HTR-8/SVneo (cell line): ENCODE measurements at regions not wholly inside any gene's neighbourhood (a gene's known extent, or its start where the extent isn't known, plus 50 kb on each side); places are given as distances from the start of the nearest gene placed in this dataset.
"Not testable (repeated sequence)": the region's sequence is repeated elsewhere in the genome, so short reads cannot be mapped to it uniquely, and the experiment has no call there.

Source experiments
- DNase-seq: peaks from one replicate; pipeline ENCODE4 v3.0.0; 2011; ENCODE audit warnings: low spot score, mixed read lengths; ENCODE audit not compliant: insufficient read length
- FAIRE-seq: peaks from 2 replicates; lab custom pipeline; 2011; peaks lifted over from hg19 to GRCh38; lab: Jason Lieb, UNC

DNA sequence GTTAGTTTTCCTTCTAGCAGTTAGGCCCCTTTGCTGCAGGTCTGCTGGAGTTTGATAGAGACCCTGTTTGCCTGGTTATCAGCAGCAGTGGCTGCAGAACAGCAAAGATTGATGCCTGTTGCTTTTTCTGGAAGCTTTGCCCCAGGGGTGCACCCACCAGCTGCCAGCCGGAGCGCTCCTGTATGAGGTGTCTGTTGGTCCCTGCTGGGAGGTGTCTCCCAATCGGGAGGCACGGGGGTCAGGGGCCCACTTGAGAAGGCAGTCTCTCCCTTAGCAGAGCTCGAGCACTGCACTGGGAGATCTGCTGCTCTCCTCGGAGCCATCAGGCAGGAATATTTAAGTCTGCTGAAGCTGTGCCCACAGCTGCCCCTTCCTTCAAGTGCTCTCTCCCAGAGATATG, 825.3 kb upstream of the GRM7 start:
- DNase-seq: no peak
- no peak for FAIRE-seq

DNA sequence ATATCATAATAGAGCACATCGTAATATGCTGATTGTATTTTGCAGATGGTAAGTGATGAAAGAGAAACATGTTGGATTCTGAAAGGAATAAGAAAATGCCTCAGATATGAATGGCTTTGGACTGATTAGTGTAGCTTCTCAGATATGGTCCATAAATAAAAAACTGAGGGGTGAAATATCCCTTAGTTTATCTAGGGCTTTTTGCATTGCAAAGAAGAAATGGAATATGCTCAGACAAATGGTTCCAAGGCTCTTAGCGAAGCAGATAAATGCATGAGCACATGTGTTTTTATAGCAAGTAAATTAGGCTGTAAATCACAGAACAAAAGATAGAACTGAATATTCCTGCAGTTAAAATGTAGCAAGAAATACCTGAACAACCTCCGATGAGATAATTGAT, 820.9 kb upstream of the GRM7 start:
- DNase-seq (no peak), FAIRE-seq (no peak)

DNA sequence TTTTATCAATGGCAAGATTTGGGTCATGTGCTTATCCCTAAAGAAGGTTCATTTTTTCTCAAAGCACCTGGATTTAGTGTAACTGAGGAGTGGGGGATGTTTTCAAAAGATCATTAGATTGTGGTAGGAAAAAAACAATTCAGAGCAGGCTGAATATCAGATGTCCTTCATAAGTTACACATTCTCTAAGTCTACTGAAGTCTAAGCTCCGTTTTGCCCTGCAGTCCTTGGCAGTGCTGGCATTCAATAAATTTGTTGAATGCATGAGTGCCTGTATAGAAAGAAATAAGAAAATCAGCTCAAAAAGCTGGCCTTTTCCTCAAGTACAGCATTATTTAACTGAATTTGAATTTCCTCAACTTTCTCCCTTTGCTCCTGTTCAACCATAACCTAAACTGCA, 819.0 kb upstream of the GRM7 start:
- DNase-seq (no peak), FAIRE-seq (no peak)

DNA sequence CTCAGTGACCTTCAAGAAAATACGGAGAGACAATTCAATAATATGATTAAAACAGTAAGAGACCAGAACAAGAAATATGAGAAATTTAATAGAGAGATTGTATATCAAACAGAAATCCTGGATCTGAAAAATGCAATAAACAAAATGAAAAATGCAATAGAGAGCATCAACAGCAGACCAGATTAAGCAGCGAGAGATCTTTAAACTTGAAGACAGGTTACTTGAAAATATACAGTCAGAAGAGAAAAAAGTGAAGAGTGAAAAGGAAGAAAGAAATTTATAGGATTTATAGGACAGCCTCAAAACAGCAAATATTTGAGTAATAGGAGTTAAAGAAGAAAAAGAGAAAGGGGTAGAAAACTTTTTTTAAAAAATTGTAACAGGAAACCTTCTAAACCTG, 813.9 kb upstream of the GRM7 start:
- DNase-seq (no peak), FAIRE-seq (no peak)

DNA sequence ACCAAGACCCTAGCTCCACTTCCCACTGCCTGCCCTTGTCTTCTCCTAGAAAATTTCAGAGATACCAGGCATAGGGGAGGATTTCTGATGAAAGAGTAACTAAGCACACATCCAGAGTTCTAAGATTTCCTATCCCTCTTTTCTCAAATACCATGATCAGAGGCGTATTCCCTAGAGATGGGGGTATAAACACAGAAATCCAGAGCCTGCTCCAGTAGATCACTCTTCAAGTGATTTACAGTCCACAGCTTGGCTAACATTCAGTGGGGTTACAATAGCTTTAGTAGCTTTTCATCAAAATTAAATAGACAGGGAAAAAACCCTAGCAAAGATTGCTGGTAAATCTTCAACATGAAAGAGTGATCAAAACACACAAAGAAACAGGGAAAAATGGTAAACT, 800.7 kb upstream of the GRM7 start:
- no peak for FAIRE-seq

DNA sequence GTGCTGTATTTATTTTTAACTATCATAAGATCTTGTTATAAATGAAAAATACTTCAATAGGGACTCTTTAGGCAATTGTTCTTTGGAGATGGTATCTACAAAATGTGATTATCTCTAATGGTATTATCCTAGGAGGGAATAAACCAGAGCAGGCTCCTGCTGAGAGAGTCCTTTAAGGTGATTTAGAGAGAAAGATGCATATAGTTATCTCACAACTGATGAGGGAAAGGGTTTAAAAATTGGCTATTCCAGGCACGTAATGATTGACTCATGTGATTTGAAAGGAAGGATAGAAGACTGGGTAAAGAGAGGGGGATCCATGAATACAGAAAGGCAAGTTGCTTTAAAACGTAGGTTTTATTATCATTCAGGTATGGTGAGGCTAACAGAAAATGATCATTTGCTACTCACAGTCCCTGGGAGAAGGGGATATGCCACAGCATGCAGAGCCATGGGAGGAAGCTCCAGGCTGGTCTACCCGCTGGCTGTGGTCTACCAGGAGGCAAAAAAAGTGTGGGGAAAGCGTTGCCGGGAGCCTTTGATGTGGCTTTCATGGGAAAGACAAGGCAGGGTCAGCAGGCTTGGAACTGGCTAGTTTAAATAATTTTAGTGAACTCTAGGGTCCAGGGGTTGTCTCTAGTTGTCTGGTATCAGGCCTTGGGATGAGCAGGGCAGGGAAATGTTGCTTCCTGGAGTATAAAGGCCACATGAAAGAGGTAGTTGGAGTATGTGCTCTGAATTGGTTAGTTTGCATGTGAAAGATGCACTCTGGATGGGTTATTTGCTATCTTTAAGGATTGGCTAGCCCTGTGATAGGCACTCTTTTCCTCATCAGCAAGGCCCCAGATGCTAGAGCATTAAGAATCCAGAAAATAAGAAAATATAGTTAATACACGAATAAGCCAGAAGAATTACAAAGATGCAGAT, 798.4 kb upstream of the GRM7 start:
- no peak for DNase-seq

More for the DNA sequence above, 800.7 kb upstream of the GRM7 start:
- no peak for DNase-seq

DNA sequence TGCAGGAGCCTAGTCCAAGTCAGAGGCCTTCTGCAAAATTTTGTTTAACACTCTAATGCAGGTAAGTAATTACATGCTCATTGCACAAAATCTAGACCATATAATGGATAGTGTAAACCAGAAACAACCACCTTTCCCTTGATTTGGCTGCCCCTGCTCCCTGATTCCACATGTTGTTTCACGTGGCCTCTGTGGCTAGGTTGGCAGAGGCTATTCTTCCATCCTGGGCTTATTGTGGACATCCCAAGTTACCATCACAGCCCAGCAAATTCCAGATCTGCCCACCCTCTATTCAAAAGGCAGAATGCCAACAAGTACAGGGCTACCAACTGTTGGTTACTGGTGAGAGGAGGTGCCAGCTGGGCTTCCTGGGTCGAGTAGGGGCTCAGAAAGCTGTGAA, 794.5 kb upstream of the GRM7 start:
- DNase-seq: no peak
- no peak for FAIRE-seq

More for the DNA sequence above, 798.4 kb upstream of the GRM7 start:
- FAIRE-seq: no peak

DNA sequence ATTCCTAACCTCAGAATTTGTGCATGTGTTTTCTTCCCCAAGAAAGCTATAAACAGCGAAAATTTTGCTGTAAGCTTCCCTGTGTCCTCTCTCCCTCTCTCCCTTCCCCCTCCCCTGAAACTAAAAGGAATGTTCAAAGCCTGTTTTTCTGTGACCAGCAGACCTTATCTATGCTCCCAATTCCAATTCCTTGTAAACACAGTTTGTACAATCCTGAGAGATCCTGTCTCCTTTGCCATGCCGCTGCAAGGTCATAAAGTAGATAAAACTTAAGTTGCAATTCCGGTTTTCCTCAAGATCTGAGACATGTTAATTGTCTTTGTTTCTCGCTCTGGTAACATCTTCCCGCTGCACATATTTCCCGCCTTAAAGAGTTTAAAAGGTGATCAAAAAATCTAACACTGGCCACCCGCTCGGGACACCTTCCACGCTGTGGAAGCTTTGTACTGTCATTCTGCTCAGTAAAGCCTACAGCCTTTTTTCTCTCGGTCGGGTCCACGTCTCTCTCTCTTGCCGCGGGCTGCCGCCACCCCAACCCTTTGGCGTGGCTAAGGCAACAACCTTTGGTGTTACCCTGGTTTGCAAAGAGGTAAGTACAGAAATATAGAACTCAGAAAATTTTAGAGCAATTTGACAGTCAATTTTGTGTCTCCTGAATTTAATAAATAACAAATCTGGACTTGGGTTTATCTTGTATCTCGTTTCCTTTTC, 793.9 kb upstream of the GRM7 start:
- DNase-seq, FAIRE-seq: not testable (repeated sequence)

DNA sequence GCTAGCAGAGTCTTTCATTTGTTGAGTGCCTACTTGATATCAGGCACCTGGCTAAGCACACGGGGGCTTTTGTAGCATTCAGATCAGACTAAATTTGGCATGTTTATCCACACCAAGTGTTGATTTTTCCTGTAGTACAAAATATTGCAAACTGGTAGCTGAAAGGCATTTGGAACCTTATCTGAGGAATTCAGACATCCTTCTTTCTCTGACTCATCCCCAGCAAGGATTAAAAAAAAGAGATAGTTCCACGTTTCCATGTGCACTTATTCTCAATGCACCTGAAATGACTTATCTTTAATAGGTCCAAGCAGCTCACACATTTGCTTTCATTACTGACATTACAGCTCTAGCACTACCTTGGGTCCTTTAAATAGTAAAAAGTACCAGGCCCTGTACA, 786.0 kb upstream of the GRM7 start:
- DNase-seq (no peak), FAIRE-seq (no peak)

DNA sequence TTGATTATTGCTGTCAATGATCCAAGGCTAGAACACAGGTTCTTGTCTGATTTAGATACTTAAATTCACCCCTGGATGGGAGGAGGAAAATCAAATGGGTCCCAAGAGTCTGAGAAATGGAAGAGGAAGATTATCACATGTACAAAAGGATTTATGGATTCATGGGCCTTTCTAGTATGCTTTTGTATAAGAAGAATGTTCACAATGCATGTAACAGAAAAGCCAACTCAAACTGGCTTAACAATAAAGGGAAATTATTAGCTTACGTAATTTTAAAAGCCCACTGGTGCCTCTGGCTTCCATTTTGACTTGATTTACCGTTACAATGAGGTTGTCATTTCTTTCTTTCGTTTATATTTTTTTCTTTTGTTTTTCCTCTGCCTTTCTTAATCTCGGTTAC, 782.5 kb upstream of the GRM7 start:
- DNase-seq: no peak
- FAIRE-seq: no peak

DNA sequence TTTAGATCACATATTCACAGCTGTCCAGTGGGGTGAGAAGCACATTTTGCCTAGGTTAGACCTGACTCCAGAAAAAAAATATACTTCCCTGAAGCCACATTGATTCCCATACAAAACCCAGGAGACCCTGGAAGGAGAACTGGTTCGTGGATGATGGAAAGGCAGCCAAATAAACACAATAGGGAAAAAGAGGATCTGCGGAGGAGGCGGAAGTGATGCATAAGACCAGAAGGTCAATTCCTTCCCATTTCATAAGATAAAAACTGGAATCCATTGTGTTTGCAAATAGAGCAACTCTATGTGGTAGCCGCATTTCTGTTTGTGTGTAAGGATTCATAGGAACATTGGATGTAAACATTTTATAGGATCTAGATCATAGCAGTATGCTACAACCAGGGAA, 781.9 kb upstream of the GRM7 start:
- no peak for FAIRE-seq
- no peak for DNase-seq

DNA sequence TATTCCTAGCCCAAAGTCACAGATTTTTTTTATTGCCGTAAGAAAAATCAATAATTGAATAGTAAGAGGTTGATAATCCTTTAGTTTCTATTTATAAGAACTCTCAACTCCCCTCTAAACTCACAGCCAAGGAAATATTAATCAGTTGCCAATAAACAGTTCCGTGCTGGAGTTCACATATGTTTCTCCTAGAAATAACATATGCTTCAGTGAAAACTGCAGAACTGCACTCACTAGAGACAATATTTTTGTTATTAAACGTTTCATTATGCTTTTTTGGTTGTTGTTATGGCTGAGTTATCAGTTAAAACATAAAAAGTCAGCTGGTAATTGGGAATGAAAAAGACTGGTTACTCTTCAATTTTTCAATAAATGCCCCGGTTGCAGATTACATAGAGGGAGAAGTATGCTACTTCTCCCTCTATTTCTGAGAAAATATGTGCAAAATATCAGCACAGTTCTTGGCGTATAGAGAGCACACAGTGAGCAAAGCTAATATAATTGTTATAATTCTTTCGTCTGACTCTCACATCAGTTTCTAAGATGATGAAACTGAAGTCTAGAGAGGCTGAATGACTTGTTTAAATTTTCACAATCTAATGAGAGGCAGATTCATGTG, 781.2 kb upstream of the GRM7 start:
- FAIRE-seq (no peak), DNase-seq (no peak)

DNA sequence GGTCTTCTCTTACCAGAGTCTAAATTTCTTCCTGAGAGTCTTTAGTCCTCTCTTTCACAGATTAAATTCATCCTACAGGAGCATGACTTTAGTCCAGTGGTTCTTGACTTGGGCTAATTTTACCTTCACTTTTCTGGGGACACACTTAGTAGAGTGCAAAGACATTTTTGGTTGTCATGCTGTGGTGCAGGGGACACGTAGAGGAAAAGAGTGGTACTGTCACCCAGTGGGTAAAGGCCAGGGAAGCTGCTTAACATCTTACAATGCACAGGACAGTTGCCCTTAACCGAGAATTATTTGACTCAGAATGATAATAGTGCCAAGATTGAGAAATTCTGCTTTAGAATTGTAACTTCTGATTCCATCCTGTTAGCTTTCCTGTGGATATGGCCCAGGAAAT, 772.5 kb upstream of the GRM7 start:
- FAIRE-seq: no peak

DNA sequence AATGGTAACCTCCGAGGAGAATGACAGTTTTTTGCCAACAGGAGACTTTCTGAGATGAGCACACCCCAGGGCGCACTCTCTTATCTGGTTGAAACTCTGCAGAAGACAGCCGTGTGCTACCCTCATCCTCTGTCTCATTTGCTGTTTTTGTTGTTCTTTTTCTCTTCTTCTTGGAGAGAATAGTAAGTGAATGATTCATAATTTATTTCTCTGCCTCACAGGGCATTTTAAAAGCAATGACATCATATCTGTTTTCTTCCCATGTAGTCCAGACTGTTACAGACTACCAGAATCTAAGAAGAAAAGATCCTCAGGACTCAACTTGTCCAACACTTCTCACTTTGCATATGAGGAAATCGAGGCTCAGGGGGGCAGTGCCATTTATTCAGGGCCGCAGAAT, 771.1 kb upstream of the GRM7 start:
- FAIRE-seq (no peak), DNase-seq (no peak)

More for the DNA sequence above, 772.5 kb upstream of the GRM7 start:
- DNase-seq: no peak

DNA sequence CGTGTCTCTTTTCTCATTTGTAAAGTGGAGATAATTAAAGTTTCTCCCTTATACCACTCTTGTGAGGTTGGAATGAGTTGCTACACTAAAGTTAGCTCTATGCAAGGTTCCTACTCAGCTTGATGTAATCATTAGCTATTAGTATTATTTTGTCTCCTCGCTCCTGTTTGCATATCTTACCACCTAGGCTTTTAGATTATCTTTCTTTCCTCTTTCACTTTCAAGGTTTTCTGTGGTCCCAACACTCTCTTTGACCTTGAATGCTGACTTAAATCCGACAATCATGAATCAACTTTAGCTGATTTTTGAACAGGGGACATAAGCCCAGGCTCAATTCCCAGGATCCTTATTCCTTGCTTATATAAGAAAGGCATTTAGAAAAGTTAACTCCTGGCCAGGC, 769.7 kb upstream of the GRM7 start:
- FAIRE-seq: no peak

DNA sequence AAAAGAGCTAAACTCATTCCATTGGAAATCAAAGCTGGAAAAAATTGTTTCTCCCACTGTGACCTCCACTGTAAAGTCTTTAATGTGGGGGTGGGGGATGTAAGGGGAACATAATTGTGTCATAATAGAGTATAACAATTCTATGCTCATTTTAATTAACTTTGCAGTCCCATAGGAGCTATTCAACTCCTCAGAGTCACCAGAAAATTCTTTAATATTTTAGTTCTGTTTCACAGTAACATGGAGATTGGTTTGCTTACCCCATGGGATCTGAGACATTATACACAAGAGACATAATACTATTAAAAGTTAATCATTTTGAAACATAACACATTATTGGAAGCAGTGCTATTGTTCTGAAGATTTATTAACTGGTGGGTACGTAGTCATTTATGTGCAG, 765.9 kb upstream of the GRM7 start:
- FAIRE-seq (no peak), DNase-seq (no peak)

More for the DNA sequence above, 769.7 kb upstream of the GRM7 start:
- no peak for DNase-seq

DNA sequence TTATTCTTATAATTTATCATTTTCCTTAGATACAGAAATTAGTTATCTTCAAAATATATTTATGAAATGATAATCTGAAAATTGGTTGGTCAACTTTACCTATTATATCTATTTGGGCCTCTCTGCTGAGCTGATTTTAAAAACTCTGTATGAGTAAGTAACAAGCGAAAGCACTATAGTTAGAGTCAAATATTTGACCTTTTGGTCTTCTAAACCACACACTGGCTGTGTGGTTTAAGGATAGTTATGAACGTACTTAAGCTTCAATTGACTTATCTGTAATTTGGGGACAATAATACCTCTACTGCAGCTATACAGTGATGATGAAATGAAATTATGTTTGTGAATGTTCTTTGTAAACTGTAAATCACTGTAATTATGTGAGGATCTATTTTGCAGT, 763.9 kb upstream of the GRM7 start:
- FAIRE-seq: no peak
- DNase-seq: no peak

DNA sequence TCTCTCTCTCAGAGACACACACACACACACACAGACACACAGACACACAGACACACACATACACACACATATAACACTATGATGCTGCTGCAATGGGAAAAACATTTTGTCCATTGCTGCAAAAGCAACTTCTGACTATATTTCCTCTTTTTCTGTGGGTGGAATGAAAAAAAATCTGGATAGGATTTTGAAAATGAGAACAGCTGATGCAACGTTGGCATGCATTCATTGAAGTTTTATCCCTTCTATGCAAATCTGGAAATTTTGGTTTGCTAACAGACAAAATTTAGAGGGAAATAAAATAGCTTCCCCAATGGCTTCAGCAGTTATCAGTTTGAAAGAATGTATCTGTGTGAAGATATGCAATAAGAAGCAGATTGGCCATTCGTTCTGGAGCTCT, 763.4 kb upstream of the GRM7 start:
- DNase-seq (no peak), FAIRE-seq (no peak)

DNA sequence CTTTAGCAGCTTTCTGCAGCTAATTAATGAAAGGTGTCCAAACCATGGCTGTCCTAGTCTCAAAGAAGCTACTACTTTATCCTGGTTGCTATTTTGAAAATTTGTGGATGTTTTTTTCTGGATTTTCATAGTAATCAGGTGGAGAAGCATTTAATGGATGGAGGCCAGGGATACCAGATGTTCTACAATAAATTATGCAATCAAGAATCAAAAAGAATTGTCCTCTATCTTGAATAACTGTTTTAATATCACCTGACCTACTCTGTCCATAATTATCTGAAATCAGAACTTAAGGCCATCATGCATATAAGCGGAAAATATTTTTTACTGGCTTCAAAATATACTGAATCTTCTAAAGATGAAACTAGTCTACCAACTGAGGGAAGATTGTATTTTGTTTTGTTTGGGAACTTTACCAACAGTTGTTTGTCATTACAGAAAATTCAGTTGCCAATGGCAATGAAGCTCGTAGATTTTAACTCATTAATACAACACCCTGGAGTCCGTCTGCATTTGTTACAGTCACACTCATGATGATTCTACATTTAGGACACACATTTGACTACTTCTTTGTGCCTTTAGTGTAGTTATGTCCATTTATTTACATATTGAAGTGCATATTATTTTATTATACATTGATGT, 762.3 kb upstream of the GRM7 start:
- DNase-seq (no peak), FAIRE-seq (no peak)

DNA sequence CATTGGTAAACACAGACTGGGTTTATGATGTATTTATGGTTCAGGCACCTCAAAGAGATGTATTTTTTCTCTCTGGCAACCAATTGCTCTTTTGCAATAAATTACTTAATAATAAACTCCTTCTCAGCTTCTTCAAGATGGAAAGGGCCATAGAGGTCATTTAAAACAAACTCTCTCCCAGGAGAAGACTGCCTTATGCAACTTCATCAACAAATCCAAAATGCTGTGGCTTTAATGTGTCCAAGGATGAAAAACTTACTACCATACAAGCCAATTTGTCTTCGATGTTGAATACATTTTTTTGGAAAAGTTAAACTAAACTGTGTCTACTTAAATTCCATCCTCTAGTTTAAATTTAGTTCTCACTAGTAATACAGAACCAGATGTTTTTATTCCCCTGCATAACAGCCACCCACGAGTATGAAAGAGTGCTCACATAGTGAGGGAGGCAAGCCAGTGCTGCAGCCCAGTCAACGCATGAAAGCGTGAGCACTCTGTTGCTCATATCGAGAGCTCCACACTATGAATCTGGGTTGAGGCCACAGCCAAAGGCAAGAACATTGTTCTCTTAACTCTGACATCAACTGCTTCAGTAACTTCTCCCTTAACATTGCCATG, 761.3 kb upstream of the GRM7 start:
- no peak for FAIRE-seq
- no peak for DNase-seq
